ENCODE measurements at regions not wholly inside any gene's neighbourhood (a gene's known extent, or its start where the extent isn't known, plus 50 kb on each side); places are given as distances from the start of the nearest gene placed in this dataset.
A peak's percentile ranks its signal among the peaks of the same experiment; 100 is the strongest.

DNA sequence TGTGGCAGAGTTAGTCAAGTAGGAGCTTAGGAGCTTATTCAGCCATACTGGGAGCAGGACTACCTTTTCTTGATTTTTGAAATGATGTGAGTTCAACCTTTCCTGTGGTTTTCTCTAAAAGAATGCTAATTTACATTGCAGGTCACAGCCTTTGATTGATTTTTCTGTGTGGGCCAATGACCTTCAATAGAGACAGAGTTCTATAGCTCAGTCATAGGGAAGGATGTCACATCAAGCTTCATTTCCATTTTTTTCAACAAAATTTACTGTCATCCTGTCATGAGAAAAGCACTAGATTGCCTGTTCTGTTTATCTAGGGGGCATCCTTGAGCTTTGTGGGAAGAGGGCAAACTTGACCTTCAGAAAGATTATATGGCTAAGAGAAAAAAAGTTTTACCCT lies 448.7 kb downstream of the MID1IP1 start:
- H4K20me1 ChIP-seq (replicated peaks; ENCODE audit: control insufficient read depth, insufficient read depth, low read length) = no peaks in the 10 kb centered on the region
- intact Hi-C loops (cut with micrococcal nuclease) (no loop called here), in situ Hi-C loops (cut with MboI) (no loop called here)
- no peaks in the 10 kb centered on the region for H3K36me3 ChIP-seq (ENCODE audit: control insufficient read depth, insufficient read depth, low read length)
- ChIA-PET CTCF (ENCODE audit: low intra/inter-chr PET ratio) (no interaction called here), POLR2A (no interaction called here)
- no TSS peak for BruUV-seq (replicated peaks)
- H3K4me1 ChIP-seq (replicated peaks in 1 of 2; ENCODE audit: control insufficient read depth in 2 of 2, insufficient read depth in 2 of 2, low read length in 2 of 2) = no peaks in the 10 kb centered on the region
- H2AFZ ChIP-seq (ENCODE audit: low read depth, low read length) = no peak overlapping the region
- H3K4me2 ChIP-seq (ENCODE audit: insufficient read depth, low read length) = no peak overlapping the region
- H3K9ac ChIP-seq (ENCODE audit: insufficient read depth in 1 of 2, low read depth in 2 of 2, low read length in 2 of 2) = no peak overlapping the region
- H3K9me3 ChIP-seq (replicated peaks; ENCODE audit: control insufficient read depth, insufficient read depth, low read depth, low read length) = no peaks in the 10 kb centered on the region
- no peak for TF ChIP-seq SMAD1 (IDR thresholded peaks at IDR 0.05; ENCODE audit: low read depth, low read length, partially characterized antibody)
- TF ChIP-seq, protein P1, sequence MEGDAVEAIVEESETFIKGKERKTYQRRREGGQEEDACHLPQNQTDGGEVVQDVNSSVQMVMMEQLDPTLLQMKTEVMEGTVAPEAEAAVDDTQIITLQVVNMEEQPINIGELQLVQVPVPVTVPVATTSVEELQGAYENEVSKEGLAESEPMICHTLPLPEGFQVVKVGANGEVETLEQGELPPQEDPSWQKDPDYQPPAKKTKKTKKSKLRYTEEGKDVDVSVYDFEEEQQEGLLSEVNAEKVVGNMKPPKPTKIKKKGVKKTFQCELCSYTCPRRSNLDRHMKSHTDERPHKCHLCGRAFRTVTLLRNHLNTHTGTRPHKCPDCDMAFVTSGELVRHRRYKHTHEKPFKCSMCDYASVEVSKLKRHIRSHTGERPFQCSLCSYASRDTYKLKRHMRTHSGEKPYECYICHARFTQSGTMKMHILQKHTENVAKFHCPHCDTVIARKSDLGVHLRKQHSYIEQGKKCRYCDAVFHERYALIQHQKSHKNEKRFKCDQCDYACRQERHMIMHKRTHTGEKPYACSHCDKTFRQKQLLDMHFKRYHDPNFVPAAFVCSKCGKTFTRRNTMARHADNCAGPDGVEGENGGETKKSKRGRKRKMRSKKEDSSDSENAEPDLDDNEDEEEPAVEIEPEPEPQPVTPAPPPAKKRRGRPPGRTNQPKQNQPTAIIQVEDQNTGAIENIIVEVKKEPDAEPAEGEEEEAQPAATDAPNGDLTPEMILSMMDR (IDR thresholded peaks at IDR 0.05 in 2 of 3, conservative IDR thresholded peaks at IDR 0.05 in 1 of 3; ENCODE audit: insufficient read depth in 2 of 3, low read depth in 1 of 3, low read length in 3 of 3) = peak in 1 of 3 experiments; percentile 17; a peak in 1 of 6 replicates
- TF ChIP-seq RAD21 (CRISPR knock-in tag; conservative IDR thresholded peaks at IDR 0.05 in 1 of 2, IDR thresholded peaks at IDR 0.05 in 1 of 2) = peak in 1 of 2 experiments; percentile 23; a peak in 2 of 4 replicates
- TF ChIP-seq SPI1 (IDR thresholded peaks at IDR 0.05; ENCODE audit: borderline replicate concordance, low read depth, low read length) = no peak
- TF ChIP-seq RFX5 (IDR thresholded peaks at IDR 0.05; ENCODE audit: low read depth, low read length) = no peak
- no peak overlapping the region for H3K27ac ChIP-seq (ENCODE audit: extremely low read depth, low read depth, low read length)
- no peaks in the 10 kb centered on the region for H3K9me1 ChIP-seq (ENCODE audit: control insufficient read depth, insufficient read depth, low read length)
- no peaks in the 10 kb centered on the region for H3K79me2 ChIP-seq (ENCODE audit: control insufficient read depth, insufficient read depth, low read length)
- no peak overlapping the region for H3K4me3 ChIP-seq
- ATAC-seq (no peak), FAIRE-seq (no peak), DNase-seq (ENCODE audit: extremely low read depth in 1 of 4, low spot score in 3 of 4) (no peak)
- no peaks in the 10 kb centered on the region for H3K27me3 ChIP-seq (ENCODE audit: control insufficient read depth in 2 of 2, insufficient read depth in 2 of 2, low read length in 2 of 2)
